GM23338 (cell line): ENCODE measurements at regions not wholly inside any gene's neighbourhood (a gene's known extent, or its start where the extent isn't known, plus 50 kb on each side); places are given as distances from the start of the nearest gene placed in this dataset.
A peak's percentile ranks its signal among the peaks of the same experiment; 100 is the strongest.

ENCODE experiments used
- ATAC-seq: fragments of 200-7000 bp; cut with Tn5 transposase; 3 replicates; pipeline ENCODE4 v1.9.1; 2020
- DNase-seq: peaks from one replicate; pipeline ENCODE4 v3.0.0-alpha.2; 2015; ENCODE audit warnings: low spot score
- H2AFZ ChIP-seq: fragments of 200-600 bp; sonication (generic); 2 replicates; pipeline ENCODE4 v1.8.0; 2016; ENCODE audit warnings: antibody characterized with exemption, mild to moderate bottlenecking, moderate library complexity
- H3F3A ChIP-seq: fragments of 200-600 bp; sonication (generic); replicated peaks from 2 replicates; pipeline ENCODE4 v1.8.0; 2017; ENCODE audit warnings: antibody characterized with exemption, mixed run types, low read depth
- H3K27ac ChIP-seq: fragments of 200-600 bp; sonication (generic); 2 replicates; pipeline ENCODE4 v1.6.1; 2016; ENCODE audit warnings: low read depth
- H3K27me3 ChIP-seq: fragments of 200-600 bp; sonication (generic); 2 replicates; pipeline ENCODE4 v1.8.0; 2016; ENCODE audit warnings: mild to moderate bottlenecking, mixed run types, moderate library complexity; ENCODE audit not compliant: insufficient read depth
- H3K36me3 ChIP-seq: fragments of 200-600 bp; sonication (generic); 2 replicates; pipeline ENCODE4 v1.8.0; 2016; ENCODE audit warnings: mild to moderate bottlenecking; ENCODE audit not compliant: insufficient read depth
- H3K4me1 ChIP-seq: fragments of 200-600 bp; sonication (generic); 2 replicates; pipeline ENCODE4 v1.8.0; 2016; ENCODE audit warnings: mild to moderate bottlenecking, moderate library complexity; ENCODE audit not compliant: insufficient read depth
- H3K4me2 ChIP-seq: fragments of 200-600 bp; sonication (generic); 2 replicates; pipeline ENCODE4 v1.7.1; 2017; ENCODE audit warnings: mixed run types
- H3K4me3 ChIP-seq: fragments of 200-600 bp; sonication (generic); 2 replicates; pipeline ENCODE4 v1.6.1; 2016; ENCODE audit warnings: mixed run types
- H3K79me2 ChIP-seq: fragments of 200-600 bp; sonication (generic); replicated peaks from 2 replicates; pipeline ENCODE4 v1.8.0; 2017; ENCODE audit warnings: mild to moderate bottlenecking; ENCODE audit not compliant: insufficient read depth
- H3K9me2 ChIP-seq: fragments of 200-600 bp; sonication (generic); 2 replicates; pipeline ENCODE4 v1.8.0; 2017; ENCODE audit not compliant: insufficient read depth
- H4K20me1 ChIP-seq: fragments of 200-600 bp; sonication (generic); replicated peaks from 2 replicates; pipeline ENCODE4 v1.8.0; 2017; ENCODE audit warnings: mild to moderate bottlenecking; ENCODE audit not compliant: insufficient read depth
- H3K27ac Mint-ChIP-seq: 2 replicates; pipeline ENCODE4 v1.8.0; 2020; ENCODE audit warnings: inconsistent platforms, mild to moderate bottlenecking, moderate library complexity, mixed read lengths
- H3K27me3 Mint-ChIP-seq: 3 replicates; pipeline ENCODE4 v1.8.0; 2022; ENCODE audit warnings: low read depth, mild to moderate bottlenecking, moderate library complexity, mixed read lengths, inconsistent platforms; ENCODE audit not compliant: insufficient read depth, poor library complexity
- H3K36me3 Mint-ChIP-seq: 3 replicates; pipeline ENCODE4 v1.8.0; 2021; ENCODE audit warnings: low read depth, mild to moderate bottlenecking, inconsistent platforms, moderate library complexity, mixed read lengths
- H3K4me1 Mint-ChIP-seq: 3 replicates; pipeline ENCODE4 v1.8.0; 2020; ENCODE audit warnings: mild to moderate bottlenecking, inconsistent platforms, mixed read lengths
- H3K4me3 Mint-ChIP-seq: 3 replicates; pipeline ENCODE4 v1.8.0; 2021; ENCODE audit warnings: moderate library complexity, mild to moderate bottlenecking, inconsistent platforms, mixed read lengths
- H3K9me3 Mint-ChIP-seq: 3 replicates; pipeline ENCODE4 v1.8.0; 2020; ENCODE audit warnings: moderate library complexity, mild to moderate bottlenecking, inconsistent platforms, mixed read lengths
- CREB1 ChIP-seq: fragments of 250-450 bp; sonication (Bioruptor Pico); IDR thresholded peaks from 2 replicates; pipeline ENCODE4 v1.5.0; 2020; ENCODE audit warnings: low read depth, mild to moderate bottlenecking, moderate library complexity
- EZH2 ChIP-seq: fragments of 200-600 bp; sonication (generic); IDR thresholded peaks from one replicate; pipeline ENCODE4 v1.8.0; 2017; ENCODE audit warnings: antibody characterized with exemption, mild to moderate bottlenecking, low read depth; ENCODE audit not compliant: unreplicated experiment
- EZH2phosphoT487 ChIP-seq: fragments of 200-600 bp; sonication (generic); IDR thresholded peaks from one replicate; pipeline ENCODE4 v1.8.1; 2018; ENCODE audit warnings: antibody characterized with exemption; ENCODE audit not compliant: unreplicated experiment
- POLR2AphosphoS5 ChIP-seq: IDR thresholded peaks from 2 replicates; pipeline ENCODE4 v1.6.1; 2016; ENCODE audit warnings: antibody characterized with exemption, low read depth
- STAT1 ChIP-seq: IDR thresholded peaks from one replicate; pipeline ENCODE4 v1.6.1; 2016; ENCODE audit warnings: antibody characterized with exemption; ENCODE audit not compliant: unreplicated experiment
- ZNF114 ChIP-seq: fragments of 250-450 bp; sonication (Bioruptor Pico); IDR thresholded peaks from 2 replicates; pipeline ENCODE4 v1.5.0; 2020; ENCODE audit warnings: mild to moderate bottlenecking, moderate library complexity
- ZNF331 ChIP-seq: fragments of 250-450 bp; sonication (Bioruptor Pico); IDR thresholded peaks from 2 replicates; pipeline ENCODE4 v1.5.0; 2020; ENCODE audit warnings: low read depth, mild to moderate bottlenecking, moderate library complexity
- TF ChIP-seq, protein P1 (sequence below): fragments of 250-450 bp; sonication (Bioruptor Pico); IDR thresholded peaks from 2 replicates; pipeline ENCODE4 v1.5.0; 2020; ENCODE audit warnings: mild to moderate bottlenecking, moderate library complexity
- TF ChIP-seq, protein P2 (sequence below): IDR thresholded peaks from one replicate; pipeline ENCODE4 v1.6.1; 2018; ENCODE audit warnings: antibody characterized with exemption; ENCODE audit not compliant: unreplicated experiment

DNA sequence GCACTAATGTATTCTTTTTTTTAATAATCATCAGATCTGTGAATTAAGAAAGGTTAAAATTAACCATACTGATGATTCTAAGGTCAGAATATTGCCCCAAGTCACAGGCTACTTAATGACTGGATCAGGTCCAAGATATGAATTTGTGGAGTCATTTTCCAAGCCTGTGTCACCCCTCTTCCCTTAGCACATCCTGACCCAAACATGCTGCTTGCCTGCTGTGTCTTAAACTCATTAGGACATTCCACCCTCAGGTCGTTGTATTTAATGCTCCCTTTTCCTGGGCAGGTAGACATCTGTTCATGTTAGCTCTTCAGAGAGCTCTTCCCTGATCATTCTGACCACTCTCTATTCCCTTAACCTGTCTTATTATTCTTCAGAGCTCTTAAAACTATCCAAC, 463.5 kb upstream of the PDE3A start:
- Histone ChIP-seq H4K20me1 (no peaks in the 10 kb centered on the region), H3K27ac (no peak overlapping the region), H3K4me1 (no peaks in the 10 kb centered on the region), H3K9me2 (no peaks in the 10 kb centered on the region), H3K27me3 (no peaks in the 10 kb centered on the region), H3K4me2 (no peak overlapping the region), H2AFZ (no peak overlapping the region), H3K36me3 (no peaks in the 10 kb centered on the region), H3F3A (no peaks in the 10 kb centered on the region), H3K4me3 (no peak overlapping the region), H3K79me2 (no peaks in the 10 kb centered on the region)
- ATAC-seq (no peak), DNase-seq (peak; percentile 18)
- Mint-ChIP-seq H3K36me3 (no peaks in the 10 kb centered on the region), H3K27ac (no peak overlapping the region; the same call in 1 of the 2 replicates), H3K9me3 (no peaks in the 10 kb centered on the region), H3K4me3 (no peak overlapping the region), H3K27me3 (peaks cover 5% of the 10 kb centered on the region), H3K4me1 (peaks cover 3% of the 10 kb centered on the region; the same call in 2 of the 3 replicates)
- TF ChIP-seq CREB1 (CRISPR knock-in tag), result no peak
- no peak for TF ChIP-seq EZH2
- TF ChIP-seq STAT1, result no peak
- no peak for TF ChIP-seq ZNF114 (CRISPR knock-in tag)
- TF ChIP-seq, protein P1, sequence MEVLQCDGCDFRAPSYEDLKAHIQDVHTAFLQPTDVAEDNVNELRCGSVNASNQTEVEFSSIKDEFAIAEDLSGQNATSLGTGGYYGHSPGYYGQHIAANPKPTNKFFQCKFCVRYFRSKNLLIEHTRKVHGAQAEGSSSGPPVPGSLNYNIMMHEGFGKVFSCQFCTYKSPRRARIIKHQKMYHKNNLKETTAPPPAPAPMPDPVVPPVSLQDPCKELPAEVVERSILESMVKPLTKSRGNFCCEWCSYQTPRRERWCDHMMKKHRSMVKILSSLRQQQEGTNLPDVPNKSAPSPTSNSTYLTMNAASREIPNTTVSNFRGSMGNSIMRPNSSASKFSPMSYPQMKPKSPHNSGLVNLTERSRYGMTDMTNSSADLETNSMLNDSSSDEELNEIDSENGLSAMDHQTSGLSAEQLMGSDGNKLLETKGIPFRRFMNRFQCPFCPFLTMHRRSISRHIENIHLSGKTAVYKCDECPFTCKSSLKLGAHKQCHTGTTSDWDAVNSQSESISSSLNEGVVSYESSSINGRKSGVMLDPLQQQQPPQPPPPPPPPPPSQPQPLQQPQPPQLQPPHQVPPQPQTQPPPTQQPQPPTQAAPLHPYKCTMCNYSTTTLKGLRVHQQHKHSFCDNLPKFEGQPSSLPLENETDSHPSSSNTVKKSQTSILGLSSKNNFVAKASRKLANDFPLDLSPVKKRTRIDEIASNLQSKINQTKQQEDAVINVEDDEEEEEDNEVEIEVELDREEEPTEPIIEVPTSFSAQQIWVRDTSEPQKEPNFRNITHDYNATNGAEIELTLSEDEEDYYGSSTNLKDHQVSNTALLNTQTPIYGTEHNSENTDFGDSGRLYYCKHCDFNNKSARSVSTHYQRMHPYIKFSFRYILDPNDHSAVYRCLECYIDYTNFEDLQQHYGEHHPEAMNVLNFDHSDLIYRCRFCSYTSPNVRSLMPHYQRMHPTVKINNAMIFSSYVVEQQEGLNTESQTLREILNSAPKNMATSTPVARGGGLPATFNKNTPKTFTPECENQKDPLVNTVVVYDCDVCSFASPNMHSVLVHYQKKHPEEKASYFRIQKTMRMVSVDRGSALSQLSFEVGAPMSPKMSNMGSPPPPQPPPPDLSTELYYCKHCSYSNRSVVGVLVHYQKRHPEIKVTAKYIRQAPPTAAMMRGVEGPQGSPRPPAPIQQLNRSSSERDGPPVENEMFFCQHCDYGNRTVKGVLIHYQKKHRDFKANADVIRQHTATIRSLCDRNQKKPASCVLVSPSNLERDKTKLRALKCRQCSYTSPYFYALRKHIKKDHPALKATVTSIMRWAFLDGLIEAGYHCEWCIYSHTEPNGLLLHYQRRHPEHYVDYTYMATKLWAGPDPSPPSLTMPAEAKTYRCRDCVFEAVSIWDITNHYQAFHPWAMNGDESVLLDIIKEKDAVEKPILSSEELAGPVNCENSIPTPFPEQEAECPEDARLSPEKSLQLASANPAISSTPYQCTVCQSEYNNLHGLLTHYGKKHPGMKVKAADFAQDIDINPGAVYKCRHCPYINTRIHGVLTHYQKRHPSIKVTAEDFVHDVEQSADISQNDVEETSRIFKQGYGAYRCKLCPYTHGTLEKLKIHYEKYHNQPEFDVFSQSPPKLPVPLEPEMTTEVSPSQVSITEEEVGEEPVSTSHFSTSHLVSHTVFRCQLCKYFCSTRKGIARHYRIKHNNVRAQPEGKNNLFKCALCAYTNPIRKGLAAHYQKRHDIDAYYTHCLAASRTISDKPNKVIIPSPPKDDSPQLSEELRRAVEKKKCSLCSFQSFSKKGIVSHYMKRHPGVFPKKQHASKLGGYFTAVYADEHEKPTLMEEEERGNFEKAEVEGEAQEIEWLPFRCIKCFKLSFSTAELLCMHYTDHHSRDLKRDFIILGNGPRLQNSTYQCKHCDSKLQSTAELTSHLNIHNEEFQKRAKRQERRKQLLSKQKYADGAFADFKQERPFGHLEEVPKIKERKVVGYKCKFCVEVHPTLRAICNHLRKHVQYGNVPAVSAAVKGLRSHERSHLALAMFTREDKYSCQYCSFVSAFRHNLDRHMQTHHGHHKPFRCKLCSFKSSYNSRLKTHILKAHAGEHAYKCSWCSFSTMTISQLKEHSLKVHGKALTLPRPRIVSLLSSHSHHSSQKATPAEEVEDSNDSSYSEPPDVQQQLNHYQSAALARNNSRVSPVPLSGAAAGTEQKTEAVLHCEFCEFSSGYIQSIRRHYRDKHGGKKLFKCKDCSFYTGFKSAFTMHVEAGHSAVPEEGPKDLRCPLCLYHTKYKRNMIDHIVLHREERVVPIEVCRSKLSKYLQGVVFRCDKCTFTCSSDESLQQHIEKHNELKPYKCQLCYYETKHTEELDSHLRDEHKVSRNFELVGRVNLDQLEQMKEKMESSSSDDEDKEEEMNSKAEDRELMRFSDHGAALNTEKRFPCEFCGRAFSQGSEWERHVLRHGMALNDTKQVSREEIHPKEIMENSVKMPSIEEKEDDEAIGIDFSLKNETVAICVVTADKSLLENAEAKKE, result no peak
- no peak for TF ChIP-seq EZH2phosphoT487
- TF ChIP-seq, protein P2, sequence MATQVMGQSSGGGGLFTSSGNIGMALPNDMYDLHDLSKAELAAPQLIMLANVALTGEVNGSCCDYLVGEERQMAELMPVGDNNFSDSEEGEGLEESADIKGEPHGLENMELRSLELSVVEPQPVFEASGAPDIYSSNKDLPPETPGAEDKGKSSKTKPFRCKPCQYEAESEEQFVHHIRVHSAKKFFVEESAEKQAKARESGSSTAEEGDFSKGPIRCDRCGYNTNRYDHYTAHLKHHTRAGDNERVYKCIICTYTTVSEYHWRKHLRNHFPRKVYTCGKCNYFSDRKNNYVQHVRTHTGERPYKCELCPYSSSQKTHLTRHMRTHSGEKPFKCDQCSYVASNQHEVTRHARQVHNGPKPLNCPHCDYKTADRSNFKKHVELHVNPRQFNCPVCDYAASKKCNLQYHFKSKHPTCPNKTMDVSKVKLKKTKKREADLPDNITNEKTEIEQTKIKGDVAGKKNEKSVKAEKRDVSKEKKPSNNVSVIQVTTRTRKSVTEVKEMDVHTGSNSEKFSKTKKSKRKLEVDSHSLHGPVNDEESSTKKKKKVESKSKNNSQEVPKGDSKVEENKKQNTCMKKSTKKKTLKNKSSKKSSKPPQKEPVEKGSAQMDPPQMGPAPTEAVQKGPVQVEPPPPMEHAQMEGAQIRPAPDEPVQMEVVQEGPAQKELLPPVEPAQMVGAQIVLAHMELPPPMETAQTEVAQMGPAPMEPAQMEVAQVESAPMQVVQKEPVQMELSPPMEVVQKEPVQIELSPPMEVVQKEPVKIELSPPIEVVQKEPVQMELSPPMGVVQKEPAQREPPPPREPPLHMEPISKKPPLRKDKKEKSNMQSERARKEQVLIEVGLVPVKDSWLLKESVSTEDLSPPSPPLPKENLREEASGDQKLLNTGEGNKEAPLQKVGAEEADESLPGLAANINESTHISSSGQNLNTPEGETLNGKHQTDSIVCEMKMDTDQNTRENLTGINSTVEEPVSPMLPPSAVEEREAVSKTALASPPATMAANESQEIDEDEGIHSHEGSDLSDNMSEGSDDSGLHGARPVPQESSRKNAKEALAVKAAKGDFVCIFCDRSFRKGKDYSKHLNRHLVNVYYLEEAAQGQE, result no peak
- no peak for TF ChIP-seq POLR2AphosphoS5
- no peak for TF ChIP-seq ZNF331 (CRISPR knock-in tag)
